Stimulated activated CD8-positive, alpha-beta memory T cell treated with anti-CD3 and anti-CD28 coated beads, Interleukin-4, amount 100 ng/mL, for 1 hour (primary cell): ENCODE measurements at regions not wholly inside any gene's neighbourhood (a gene's known extent, or its start where the extent isn't known, plus 50 kb on each side); places are given as distances from the start of the nearest gene placed in this dataset.
"Not testable (repeated sequence)": the region's sequence is repeated elsewhere in the genome, so short reads cannot be mapped to it uniquely, and the experiment has no call there.

ENCODE experiments used
- DNase-seq, 2 donors: peaks; one replicate each; pipeline ENCODE4 v3.0.0-alpha.2; 2020; ENCODE audit warnings: low read depth in 2 of 2, low spot score in 1 of 2

DNA sequence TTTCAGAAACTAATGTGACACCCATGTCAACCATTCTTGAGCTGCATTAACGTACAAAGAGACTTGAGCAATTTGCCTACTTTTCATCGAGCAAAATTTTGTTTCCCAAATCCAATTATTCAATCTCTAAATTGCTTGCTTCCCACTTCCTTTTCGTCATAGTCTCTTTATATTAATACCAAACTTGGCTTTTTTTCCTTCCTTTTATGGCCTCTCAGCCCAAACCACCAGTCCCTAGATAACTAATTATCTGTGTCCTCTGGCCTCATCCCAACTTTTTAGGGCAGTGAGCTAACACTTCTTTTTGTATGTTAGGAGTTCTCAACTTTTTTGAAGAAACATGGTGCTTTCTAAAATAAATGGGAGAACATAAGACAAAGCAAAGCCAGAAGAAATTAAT lies 155.5 kb upstream of the S1PR3 start:
- no peak for DNase-seq

DNA sequence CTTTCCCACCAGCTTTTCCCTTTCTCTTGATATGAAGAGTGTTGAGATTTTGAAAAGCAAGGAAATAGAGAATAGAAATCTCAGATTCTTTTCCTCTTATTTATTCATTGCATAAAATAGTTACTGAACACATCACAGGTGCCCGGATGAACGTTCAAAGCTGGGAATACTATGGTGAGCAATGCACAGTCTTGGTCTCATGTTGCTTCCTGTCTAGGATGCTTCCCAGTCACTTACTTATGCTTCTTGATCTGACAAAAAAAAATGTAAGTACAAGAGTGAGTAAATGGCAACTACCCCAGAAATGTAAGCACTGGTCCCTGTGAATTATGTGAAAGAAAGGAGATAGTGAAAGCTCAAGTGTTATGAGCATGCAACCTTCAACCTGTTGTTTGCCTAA lies 153.5 kb upstream of the S1PR3 start:
- no peak for DNase-seq

GRCh38 chr9:88849878-88850277 lies 141.4 kb upstream of the S1PR3 start:
- DNase-seq: not testable (repeated sequence)

DNA sequence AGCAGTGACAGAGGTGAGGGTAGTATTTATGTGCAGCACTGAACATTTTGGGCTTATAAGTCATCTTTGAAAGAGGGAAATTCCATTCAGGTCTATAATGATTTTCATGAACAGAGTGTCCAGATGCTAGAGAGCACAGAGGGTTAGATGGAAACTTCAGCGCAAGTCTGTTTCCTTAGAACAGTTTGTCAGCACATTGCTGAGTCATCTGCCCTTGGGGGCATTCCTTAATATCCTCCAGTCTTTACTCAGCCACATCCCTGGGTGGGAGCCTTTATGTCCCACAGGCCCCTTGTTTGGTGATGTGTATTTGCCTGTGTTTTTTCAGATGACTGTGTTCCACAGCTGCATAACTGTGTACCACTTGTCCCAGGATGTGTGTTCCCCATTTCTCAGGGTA lies 138.5 kb upstream of the S1PR3 start:
- no peak for DNase-seq

DNA sequence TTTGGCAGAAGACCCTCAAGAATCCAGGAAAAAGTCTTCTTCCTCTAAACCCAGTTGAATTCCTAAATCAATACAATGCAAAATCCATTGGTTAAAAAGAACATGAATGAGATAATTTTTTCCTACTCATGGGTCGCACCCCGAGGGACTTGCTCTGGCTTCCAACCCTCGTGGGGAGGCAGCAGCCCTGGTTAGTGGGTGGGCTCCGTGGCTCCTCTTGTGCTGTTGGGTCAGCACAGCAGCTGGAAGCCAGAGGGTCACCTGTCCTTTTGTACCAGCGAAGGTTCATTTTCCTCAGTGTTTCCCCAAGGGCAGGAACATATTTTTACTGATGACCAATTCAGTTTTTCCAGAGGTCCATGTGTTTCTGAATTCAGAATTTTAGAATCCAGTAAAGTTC lies 120.6 kb upstream of the S1PR3 start:
- no peak for DNase-seq

- no peak for DNase-seq
These were observed 119.6 kb upstream of the S1PR3 start for GRCh38 chr9:88871669-88872068.

GRCh38 chr9:88872192-88872946 lies 118.9 kb upstream of the S1PR3 start:
- DNase-seq: no peak

DNA sequence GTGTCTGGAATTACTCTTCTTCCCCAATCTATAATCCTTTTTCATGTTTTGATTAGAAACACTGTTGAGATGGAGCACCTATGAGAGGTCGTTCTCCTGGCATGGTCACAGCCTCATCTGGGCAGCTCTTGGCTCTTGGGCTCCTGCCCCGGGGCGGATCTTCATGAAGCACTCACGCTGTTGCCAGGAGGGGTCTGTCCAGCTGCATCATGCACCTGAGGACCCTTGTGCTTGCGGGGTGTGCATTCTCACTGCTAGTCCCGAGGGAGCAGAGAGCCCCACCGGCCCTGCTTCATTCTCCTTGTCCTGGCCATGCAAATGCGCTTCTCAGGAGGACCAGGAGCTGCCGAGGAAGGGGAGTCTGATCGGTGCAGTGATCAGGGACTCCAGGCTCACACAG lies 117.6 kb upstream of the S1PR3 start:
- DNase-seq: no peak

DNA sequence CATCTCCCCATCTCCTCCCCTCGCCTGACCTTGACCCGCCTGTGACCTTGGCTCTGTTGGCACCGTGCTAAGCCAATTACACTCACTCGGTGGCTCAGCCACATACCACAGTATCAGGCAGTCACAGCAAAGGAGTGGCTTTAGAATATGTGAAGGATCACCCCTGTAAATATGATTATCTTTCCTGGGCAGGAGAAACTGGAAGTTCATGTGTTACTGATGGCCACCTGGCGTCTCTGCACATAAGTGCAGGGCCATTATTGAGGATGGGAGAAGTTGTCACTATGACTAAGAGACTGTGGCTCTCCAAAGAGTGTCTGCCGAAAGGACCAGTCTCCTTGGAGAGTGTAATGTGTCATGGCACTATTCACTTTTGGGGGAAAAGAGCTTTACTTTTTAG lies 116.9 kb upstream of the S1PR3 start:
- no peak for DNase-seq

DNA sequence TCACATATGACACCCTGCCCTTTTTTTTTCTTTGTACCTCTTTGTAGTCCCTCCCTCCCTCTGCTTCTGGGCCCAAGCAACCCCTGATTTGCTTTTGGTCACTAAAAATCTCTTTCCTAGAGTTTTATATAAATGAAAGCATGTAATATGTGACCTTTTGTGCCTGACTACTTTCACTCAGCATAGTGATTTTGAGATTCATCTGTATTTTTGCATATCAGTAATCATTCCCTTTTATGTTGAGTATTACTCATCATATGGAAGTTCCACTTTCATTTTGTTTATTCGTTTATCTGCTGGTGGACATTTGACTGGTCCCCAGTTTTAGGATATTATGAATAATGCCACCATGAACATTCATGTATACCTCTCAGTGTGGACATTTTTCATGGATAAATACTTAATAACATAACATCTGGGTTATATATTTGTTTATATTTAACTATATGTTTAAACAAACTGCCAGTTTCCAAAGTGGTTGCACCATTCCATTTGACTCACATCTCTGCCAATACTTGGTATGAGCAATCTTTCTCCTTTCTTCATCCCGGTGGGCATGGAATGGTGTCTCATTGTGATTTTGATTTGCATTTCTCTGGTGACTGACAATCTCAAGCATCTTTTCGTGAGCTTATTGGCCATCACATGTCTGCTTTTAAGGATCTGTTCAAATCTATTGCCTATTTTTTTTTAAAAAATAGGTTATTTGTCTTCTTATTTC lies 115.7 kb upstream of the S1PR3 start:
- no peak for DNase-seq

GRCh38 chr9:88880199-88880598 lies 111.1 kb upstream of the S1PR3 start:
- DNase-seq: no peak

- not testable (repeated sequence) for DNase-seq
These were observed 107.0 kb upstream of the S1PR3 start for GRCh38 chr9:88884291-88884690.

DNA sequence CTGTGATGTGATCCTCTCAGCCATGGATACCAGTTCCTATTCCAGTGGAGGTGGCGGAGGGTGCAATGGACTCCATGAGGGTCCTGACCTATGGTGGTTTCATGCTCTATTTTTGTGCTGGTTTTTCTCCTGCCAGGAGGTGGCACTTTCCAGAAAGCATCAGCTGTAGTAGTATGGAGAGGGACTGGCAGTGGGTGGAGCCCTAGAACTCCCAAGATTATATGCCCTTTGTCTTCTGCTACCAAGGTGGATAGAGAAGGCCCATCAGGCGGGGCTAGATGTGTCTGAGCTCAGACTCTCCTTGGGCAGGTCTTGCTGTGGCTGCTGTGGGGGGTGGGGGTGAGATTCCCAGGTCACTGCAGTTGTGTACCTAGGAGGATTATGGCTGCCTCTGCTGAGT lies 104.5 kb upstream of the S1PR3 start:
- DNase-seq: not testable (repeated sequence)

GRCh38 chr9:88889386-88889785 lies 101.9 kb upstream of the S1PR3 start:
- no peak for DNase-seq

DNA sequence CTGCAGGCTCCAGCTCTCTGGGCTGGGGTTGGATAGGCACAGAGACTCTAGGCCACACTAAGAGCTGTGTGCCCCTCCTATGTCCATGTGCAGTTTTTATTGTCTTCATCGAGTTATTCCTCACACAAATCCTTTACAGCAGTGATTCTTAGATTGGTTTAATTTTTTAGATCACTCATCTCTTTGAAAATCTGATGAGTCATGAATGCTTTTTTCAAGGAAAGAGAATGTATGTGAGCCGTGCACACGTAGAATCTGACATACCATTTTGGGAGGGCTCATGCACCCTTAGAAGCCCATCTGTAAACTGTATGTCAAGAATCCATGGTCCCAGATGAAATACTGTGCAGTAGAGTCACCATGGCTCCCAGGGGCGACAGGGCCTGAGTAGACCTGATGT lies 100.7 kb upstream of the S1PR3 start:
- no peak for DNase-seq

DNA sequence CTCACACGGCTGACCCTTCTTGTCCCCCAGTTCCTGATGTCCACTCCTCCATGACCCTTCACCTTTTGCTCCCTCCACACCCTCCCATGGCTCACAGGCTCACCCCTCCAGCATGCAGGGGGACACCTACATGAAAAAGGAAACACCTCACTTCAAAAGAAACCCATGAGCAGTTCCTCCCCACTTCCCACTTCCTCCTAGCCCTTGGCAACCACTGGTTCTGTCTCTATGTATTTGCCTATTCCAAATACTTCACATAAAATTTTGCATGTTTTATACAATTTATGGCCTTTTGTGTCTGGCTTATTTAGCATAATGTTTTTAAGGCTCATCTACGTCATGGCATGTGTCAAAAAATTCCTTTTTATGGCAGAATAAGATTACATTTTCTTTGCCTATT lies 100.2 kb upstream of the S1PR3 start:
- DNase-seq: no peak

- DNase-seq: no peak
These were observed 98.5 kb upstream of the S1PR3 start for GRCh38 chr9:88892724-88893123.

DNA sequence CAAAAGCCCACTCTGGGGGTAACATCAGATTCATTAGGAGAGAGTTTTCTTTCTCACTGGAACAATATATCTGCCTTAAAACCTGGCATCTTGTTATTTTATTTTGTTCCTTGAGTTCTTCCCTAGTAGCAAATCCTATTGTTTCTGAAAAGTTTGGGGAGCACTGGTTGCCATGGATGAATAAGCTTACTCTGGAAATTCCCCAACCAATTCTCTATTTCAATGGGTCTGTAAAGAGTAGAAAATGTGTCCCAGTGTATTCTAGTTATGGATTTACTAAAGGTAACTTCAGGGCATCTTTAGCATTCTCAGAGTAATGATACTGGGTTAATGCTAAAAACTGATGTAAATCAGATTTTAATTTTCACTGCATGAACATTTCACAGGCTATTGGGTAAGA lies 94.2 kb upstream of the S1PR3 start:
- DNase-seq: no peak

GRCh38 chr9:88898039-88898720 lies 93.1 kb upstream of the S1PR3 start:
- DNase-seq: no peak

- no peak for DNase-seq
These were observed 85.8 kb upstream of the S1PR3 start for GRCh38 chr9:88905506-88905905.

- no peak for DNase-seq
These were observed 75.4 kb upstream of the S1PR3 start for GRCh38 chr9:88915916-88916315.

DNA sequence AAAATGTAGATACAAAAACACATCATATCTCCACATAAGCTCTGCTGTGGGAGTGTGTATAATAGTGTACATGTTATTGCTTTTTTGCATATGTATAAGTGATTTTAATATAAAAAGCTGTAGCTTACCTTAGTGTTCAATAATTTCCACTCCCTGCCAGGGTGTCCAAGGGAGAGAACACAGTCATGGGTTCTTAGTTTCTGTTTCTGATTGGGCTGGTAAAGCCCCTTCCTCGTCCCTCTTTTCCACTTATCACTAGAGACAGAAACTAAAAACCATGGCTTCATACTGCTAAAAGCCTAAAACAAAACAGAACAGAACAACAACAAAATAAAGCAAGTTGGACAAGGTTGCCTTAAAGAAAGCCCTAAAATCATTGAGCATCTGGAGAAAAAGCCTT lies 74.4 kb upstream of the S1PR3 start:
- no peak for DNase-seq
